Activated naive CD4-positive, alpha-beta T cell treated with anti-CD3 and anti-CD28 coated beads, Interleukin-2, amount 10 ng/mL, durations not matched to agents 7 days and 5 days (primary cell): ENCODE measurements at regions not wholly inside any gene's neighbourhood (a gene's known extent, or its start where the extent isn't known, plus 50 kb on each side); places are given as distances from the start of the nearest gene placed in this dataset.

Source experiments
- CTCF ChIA-PET: fragments of 350-600 bp; sonication (Branson Sonifier 250); formaldehyde crosslinking; loops from one replicate; lab custom pipeline; 2021; ENCODE audit warnings: antibody characterized with exemption; lab: Charles Lee
- DNase-seq: peaks from one replicate; pipeline ENCODE4 v3.0.0-alpha.2; 2020
- H3K27ac Mint-ChIP-seq: one replicate; pipeline ENCODE4 v1.8.0; 2021; ENCODE audit warnings: mild to moderate bottlenecking, moderate library complexity, mixed read lengths
- H3K27me3 Mint-ChIP-seq: one replicate; pipeline ENCODE4 v1.8.0; 2021; ENCODE audit warnings: mild to moderate bottlenecking, mixed read lengths
- H3K36me3 Mint-ChIP-seq: one replicate; pipeline ENCODE4 v1.8.0; 2021; ENCODE audit warnings: mixed read lengths
- H3K4me1 Mint-ChIP-seq: one replicate; pipeline ENCODE4 v1.8.0; 2021; ENCODE audit warnings: mixed read lengths
- H3K4me3 Mint-ChIP-seq: one replicate; pipeline ENCODE4 v1.8.0; 2021; ENCODE audit warnings: mild to moderate bottlenecking, moderate library complexity, mixed read lengths
- H3K9me3 Mint-ChIP-seq: one replicate; pipeline ENCODE4 v1.8.0; 2021; ENCODE audit warnings: mixed read lengths

DNA sequence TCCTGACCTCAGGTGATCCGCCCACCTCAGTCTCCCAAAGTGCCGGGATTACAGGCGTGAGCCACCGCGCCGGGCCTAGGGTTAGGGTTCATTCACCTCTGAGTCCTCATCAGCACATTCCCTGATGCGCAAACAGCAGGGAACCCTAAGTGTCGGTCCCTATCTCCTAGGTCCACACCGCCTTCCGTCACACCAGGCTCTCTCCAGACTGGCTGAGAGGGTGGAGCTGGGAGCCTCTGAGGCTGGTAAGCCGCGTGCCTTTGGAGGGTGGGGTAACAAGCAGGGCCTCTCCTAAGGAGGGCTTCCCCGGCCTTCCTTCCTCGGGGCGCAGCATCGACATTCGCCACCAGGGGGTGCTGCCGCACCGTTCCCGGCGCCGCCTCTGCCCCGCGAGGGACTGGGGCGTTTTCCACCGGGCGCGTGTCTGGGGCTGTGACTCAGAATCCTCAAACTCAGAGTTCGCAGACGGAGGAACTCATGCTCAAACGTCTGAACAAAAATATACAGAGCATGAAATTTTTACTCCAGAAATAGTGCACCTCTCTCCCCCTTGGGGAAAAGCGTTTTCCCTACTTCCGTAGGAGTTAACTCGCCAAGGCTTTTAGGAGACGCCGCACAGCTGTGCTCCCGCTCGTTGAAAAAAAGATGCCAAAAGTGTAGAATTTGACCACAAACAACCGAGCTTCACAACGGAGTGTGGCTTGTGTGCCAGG, 63.9 kb upstream of the ASAP2 start:
- no peak overlapping the region for H3K27ac Mint-ChIP-seq
- H3K9me3 Mint-ChIP-seq, result no peaks in the 10 kb centered on the region
- CTCF ChIA-PET, result interaction anchor here (0.7 to 1.7 kb wide), 8 partner anchors 10 to 1293 kb away, joined by 3 to 5 read pairs (median 3); no protein-coding TSS in a partner anchor
- H3K4me1 Mint-ChIP-seq, result no peaks in the 10 kb centered on the region
- no peaks in the 10 kb centered on the region for H3K36me3 Mint-ChIP-seq
- H3K27me3 Mint-ChIP-seq, result peaks cover 57% of the 10 kb centered on the region
- DNase-seq, result peak; percentile 80
- H3K4me3 Mint-ChIP-seq, result no peak overlapping the region

- H3K4me1 Mint-ChIP-seq, result no peaks in the 10 kb centered on the region
- CTCF ChIA-PET, result interaction anchor here (0.6 to 1.7 kb wide), 12 partner anchors 9 to 1294 kb away, joined by 3 to 8 read pairs (median 4); no protein-coding TSS in a partner anchor
- DNase-seq, result no peak
- peaks cover 56% of the 10 kb centered on the region for H3K27me3 Mint-ChIP-seq
- no peaks in the 10 kb centered on the region for H3K36me3 Mint-ChIP-seq
- H3K27ac Mint-ChIP-seq, result no peak overlapping the region
- no peak overlapping the region for H3K4me3 Mint-ChIP-seq
- H3K9me3 Mint-ChIP-seq, result no peaks in the 10 kb centered on the region
Observed at GRCh38 chr2:9141706-9142460, 64.7 kb upstream of the ASAP2 start.

- CTCF ChIA-PET, result interaction anchor here (0.6 to 1.6 kb wide), 11 partner anchors 8 to 658 kb away, joined by 3 to 8 read pairs (median 4); no protein-coding TSS in a partner anchor
- Mint-ChIP-seq H3K4me3 (no peak overlapping the region), H3K9me3 (no peaks in the 10 kb centered on the region), H3K4me1 (no peaks in the 10 kb centered on the region), H3K36me3 (no peaks in the 10 kb centered on the region), H3K27ac (no peak overlapping the region), H3K27me3 (peaks cover 53% of the 10 kb centered on the region)
- DNase-seq, result no peak
Observed at GRCh38 chr2:9141091-9141667, 65.4 kb upstream of the ASAP2 start.

- DNase-seq, result no peak
- CTCF ChIA-PET, result interaction anchor here (0.6 to 1.6 kb wide), 4 partner anchors 11 to 447 kb away, joined by 3 to 4 read pairs (median 4); no protein-coding TSS in a partner anchor
- no peak overlapping the region for H3K4me3 Mint-ChIP-seq
- no peaks in the 10 kb centered on the region for H3K9me3 Mint-ChIP-seq
- no peaks in the 10 kb centered on the region for H3K36me3 Mint-ChIP-seq
- H3K4me1 Mint-ChIP-seq, result no peaks in the 10 kb centered on the region
- peaks cover 52% of the 10 kb centered on the region for H3K27me3 Mint-ChIP-seq
- no peak overlapping the region for H3K27ac Mint-ChIP-seq
Observed at GRCh38 chr2:9140645-9141044, 66.0 kb upstream of the ASAP2 start.

GRCh38 chr2:9139491-9140443, 66.8 kb upstream of the ASAP2 start:
- H3K36me3 Mint-ChIP-seq, result no peaks in the 10 kb centered on the region
- CTCF ChIA-PET, result interaction anchor here (0.5 to 1.6 kb wide), 5 partner anchors 63 to 268 kb away, joined by 3 to 12 read pairs (median 3); no protein-coding TSS in a partner anchor
- H3K4me3 Mint-ChIP-seq, result no peak overlapping the region
- DNase-seq, result peak; percentile 81
- H3K27ac Mint-ChIP-seq, result no peak overlapping the region
- no peaks in the 10 kb centered on the region for H3K4me1 Mint-ChIP-seq
- peaks cover 43% of the 10 kb centered on the region for H3K27me3 Mint-ChIP-seq
- no peaks in the 10 kb centered on the region for H3K9me3 Mint-ChIP-seq

DNA sequence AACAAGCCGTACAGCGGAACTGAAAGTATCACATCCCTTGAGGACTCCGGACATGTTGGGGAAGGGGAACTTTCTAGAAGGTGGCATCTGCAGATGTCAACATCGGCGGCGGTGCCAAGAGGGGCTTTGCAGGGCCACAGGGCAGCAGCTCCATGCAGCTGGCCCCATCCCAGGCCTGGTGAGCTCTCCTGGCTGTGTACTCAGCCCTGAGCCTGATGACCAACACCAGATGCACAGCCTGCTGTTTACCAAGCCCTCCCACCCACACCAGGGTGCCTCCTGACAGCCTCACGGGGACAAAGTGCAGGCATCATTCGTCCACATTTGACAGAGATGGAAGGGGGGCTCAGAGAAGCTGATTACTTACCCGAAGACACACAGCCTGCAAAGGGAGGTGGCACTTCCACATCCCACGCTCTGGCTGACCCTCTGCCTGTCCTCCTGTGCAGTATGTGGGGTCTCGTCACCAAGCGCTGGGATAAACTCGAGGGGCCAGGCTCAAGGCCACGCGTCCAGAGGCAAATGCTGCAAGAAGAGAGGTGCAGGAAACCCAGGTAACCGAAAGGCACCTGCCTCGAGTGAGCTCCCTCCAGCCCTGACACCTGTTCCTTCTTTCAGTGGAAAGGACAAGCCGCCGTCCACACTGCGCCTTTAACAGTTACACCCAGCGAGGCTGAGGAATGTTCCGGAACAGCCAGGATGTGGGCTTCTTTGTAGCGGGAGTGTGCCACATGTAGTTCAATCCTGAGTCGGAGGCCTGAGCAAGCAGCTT, 69.0 kb upstream of the ASAP2 start:
- CTCF ChIA-PET, result interaction anchor here (0.6 kb wide), 1 partner anchor 1967 kb away, joined by 3 read pairs; no protein-coding TSS in a partner anchor
- Mint-ChIP-seq H3K27me3 (peaks cover 29% of the 10 kb centered on the region), H3K4me3 (no peak overlapping the region), H3K36me3 (no peaks in the 10 kb centered on the region), H3K27ac (no peak overlapping the region), H3K4me1 (no peaks in the 10 kb centered on the region), H3K9me3 (peaks cover 2% of the 10 kb centered on the region)
- no peak for DNase-seq

GRCh38 chr2:9135822-9136558, 70.6 kb upstream of the ASAP2 start:
- CTCF ChIA-PET, result no interaction called here
- no peaks in the 10 kb centered on the region for H3K36me3 Mint-ChIP-seq
- no peak overlapping the region for H3K27ac Mint-ChIP-seq
- H3K4me1 Mint-ChIP-seq, result no peaks in the 10 kb centered on the region
- no peak overlapping the region for H3K4me3 Mint-ChIP-seq
- peaks cover 2% of the 10 kb centered on the region for H3K9me3 Mint-ChIP-seq
- DNase-seq, result no peak
- peaks cover 20% of the 10 kb centered on the region for H3K27me3 Mint-ChIP-seq

- Mint-ChIP-seq H3K4me1 (no peaks in the 10 kb centered on the region), H3K4me3 (no peak overlapping the region), H3K36me3 (no peaks in the 10 kb centered on the region), H3K9me3 (no peaks in the 10 kb centered on the region), H3K27ac (no peak overlapping the region), H3K27me3 (no peaks in the 10 kb centered on the region)
- CTCF ChIA-PET, result no interaction called here
- no peak for DNase-seq
Observed at GRCh38 chr2:9127316-9127715, 79.3 kb upstream of the ASAP2 start.

DNA sequence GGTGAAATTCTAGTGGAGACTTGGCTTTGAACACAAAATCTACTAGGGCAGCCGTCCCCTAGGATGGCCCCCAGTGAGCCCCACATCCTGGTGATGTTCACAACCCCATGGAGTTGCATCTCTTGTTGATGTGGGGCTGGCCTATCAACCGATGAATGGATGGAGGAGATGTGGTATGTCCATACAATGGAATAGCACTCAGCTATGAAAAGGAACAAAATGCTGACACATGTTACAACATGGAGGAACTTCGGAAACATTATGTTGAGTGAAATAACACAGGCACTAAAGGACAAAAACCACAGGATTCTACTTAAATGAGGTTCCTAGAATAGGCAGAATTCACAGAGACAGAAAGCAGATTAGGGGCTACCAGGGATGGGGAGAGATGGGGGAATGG, 80.1 kb upstream of the ASAP2 start:
- no peak overlapping the region for H3K4me3 Mint-ChIP-seq
- no peak overlapping the region for H3K27ac Mint-ChIP-seq
- H3K4me1 Mint-ChIP-seq, result no peaks in the 10 kb centered on the region
- H3K27me3 Mint-ChIP-seq, result no peaks in the 10 kb centered on the region
- no peaks in the 10 kb centered on the region for H3K36me3 Mint-ChIP-seq
- H3K9me3 Mint-ChIP-seq, result no peaks in the 10 kb centered on the region
- no peak for DNase-seq
- CTCF ChIA-PET, result no interaction called here

DNA sequence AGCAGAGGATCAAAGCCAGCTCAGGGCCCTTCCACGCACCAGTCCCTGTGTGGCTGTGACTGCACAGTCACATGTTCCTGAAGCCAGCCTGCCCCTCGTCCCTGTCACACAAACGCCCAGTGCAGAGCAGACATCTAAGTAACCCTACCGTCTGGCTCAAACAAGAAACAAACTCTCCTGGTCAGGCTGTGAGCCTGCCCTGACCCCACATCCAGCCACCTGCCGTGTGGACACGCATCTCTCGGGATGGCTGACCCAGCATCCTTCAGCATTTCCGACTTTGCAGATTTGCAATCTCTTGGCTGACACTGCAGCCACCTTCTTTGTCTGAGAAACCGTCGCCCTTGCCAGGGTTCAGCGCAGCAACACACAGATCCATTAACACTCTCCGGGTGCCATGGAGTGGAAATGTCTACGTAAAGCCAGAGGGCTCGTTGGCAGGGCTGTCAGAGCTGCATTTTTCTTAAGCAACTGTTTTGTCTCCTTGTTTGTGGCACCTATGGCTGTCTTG, 82.3 kb upstream of the ASAP2 start:
- no peak overlapping the region for H3K27ac Mint-ChIP-seq
- no peak for DNase-seq
- no peak overlapping the region for H3K4me3 Mint-ChIP-seq
- CTCF ChIA-PET, result interaction anchor here (0.6 kb wide), 1 partner anchor 115 kb away, joined by 3 read pairs; no protein-coding TSS in a partner anchor
- no peaks in the 10 kb centered on the region for H3K27me3 Mint-ChIP-seq
- H3K36me3 Mint-ChIP-seq, result no peaks in the 10 kb centered on the region
- no peaks in the 10 kb centered on the region for H3K4me1 Mint-ChIP-seq
- no peaks in the 10 kb centered on the region for H3K9me3 Mint-ChIP-seq

GRCh38 chr2:9123069-9123468, 83.5 kb upstream of the ASAP2 start:
- Mint-ChIP-seq H3K27ac (no peak overlapping the region), H3K9me3 (no peaks in the 10 kb centered on the region)

GRCh38 chr2:9122367-9122766, 84.2 kb upstream of the ASAP2 start:
- Mint-ChIP-seq H3K27me3 (no peaks in the 10 kb centered on the region), H3K4me3 (no peak overlapping the region), H3K4me1 (no peaks in the 10 kb centered on the region), H3K27ac (no peak overlapping the region), H3K9me3 (no peaks in the 10 kb centered on the region), H3K36me3 (no peaks in the 10 kb centered on the region)
- CTCF ChIA-PET, result no interaction called here
- DNase-seq, result no peak

More at GRCh38 chr2:9123069-9123468, 83.5 kb upstream of the ASAP2 start:
- Mint-ChIP-seq H3K4me3 (no peak overlapping the region), H3K36me3 (no peaks in the 10 kb centered on the region), H3K27me3 (no peaks in the 10 kb centered on the region), H3K4me1 (no peaks in the 10 kb centered on the region)
- no peak for DNase-seq
- CTCF ChIA-PET, result no interaction called here
